Subcutaneous abdominal adipose tissue (tissue), 5 donors: ENCODE measurements at regions not wholly inside any gene's neighbourhood (a gene's known extent, or its start where the extent isn't known, plus 50 kb on each side); places are given as distances from the start of the nearest gene placed in this dataset.
"Not testable (repeated sequence)": the region's sequence is repeated elsewhere in the genome, so short reads cannot be mapped to it uniquely, and the experiment has no call there.

Source experiments
- H3K27ac ChIP-seq: one replicate; pipeline ENCODE4 v1.7.0; 2013; ENCODE audit warnings: low read depth, mild to moderate bottlenecking, inconsistent platforms, low read length, moderate library complexity
- H3K27me3 ChIP-seq, 5 donors: one replicate each; pipeline ENCODE4 v1.7.0; 2013; ENCODE audit warnings: low read length in 5 of 5, inconsistent platforms in 1 of 5; ENCODE audit not compliant: control insufficient read depth in 5 of 5, insufficient read depth in 4 of 5
- H3K36me3 ChIP-seq, 5 donors: one replicate each; pipeline ENCODE4 v1.7.0; 2013; ENCODE audit warnings: low read length in 5 of 5; ENCODE audit not compliant: control insufficient read depth in 5 of 5, insufficient read depth in 5 of 5
- H3K4me1 ChIP-seq, 5 donors: one replicate each; pipeline ENCODE4 v1.7.0; 2013; ENCODE audit warnings: low read length in 5 of 5, mild to moderate bottlenecking in 3 of 5, moderate library complexity in 1 of 5; ENCODE audit not compliant: control insufficient read depth in 5 of 5, insufficient read depth in 5 of 5
- H3K4me3 ChIP-seq, 5 donors: one replicate each; pipeline ENCODE4 v1.7.0; 2013; ENCODE audit warnings: low read length in 5 of 5, low read depth in 1 of 5
- H3K9ac ChIP-seq, 5 donors: one replicate each; pipeline ENCODE4 v1.7.0; 2013; ENCODE audit warnings: low read length in 5 of 5, mild to moderate bottlenecking in 4 of 5, moderate library complexity in 3 of 5
- H3K9me3 ChIP-seq, 5 donors: one replicate each; pipeline ENCODE4 v1.7.0; 2013; ENCODE audit warnings: low read length in 5 of 5; ENCODE audit not compliant: control insufficient read depth in 5 of 5
- donor health status: healthy.
- donor health status: healthy.
- donor health status: healthy.
- donor health status: healthy.
- donor health status: healthy.

DNA sequence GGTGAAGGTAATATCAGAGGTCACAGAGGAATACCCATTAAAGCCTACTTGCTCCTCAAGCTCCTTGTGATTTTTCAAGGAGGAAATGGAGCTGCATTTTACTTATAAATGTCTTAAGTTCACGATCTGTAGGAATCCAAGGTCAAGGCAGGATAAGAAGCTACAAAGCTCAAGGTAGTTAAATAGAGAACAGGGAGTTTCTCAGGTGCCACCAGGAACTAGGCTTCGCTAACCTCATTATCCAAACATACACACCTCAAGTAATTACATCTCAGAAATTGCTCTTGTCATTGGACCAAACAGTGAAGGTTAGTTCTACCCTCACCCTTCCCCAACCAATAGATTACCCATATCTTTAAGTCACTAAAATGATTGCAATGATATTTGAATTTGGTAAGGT is 317.4 kb upstream of the HNRNPA3 start:
- H3K4me1 ChIP-seq, result no peaks in the 10 kb centered on the region
- no peaks in the 10 kb centered on the region for H3K36me3 ChIP-seq
- H3K27ac ChIP-seq, result no peak overlapping the region
- H3K9me3 ChIP-seq, result no peaks in the 10 kb centered on the region
- no peak overlapping the region for H3K9ac ChIP-seq
- no peak overlapping the region for H3K4me3 ChIP-seq
- H3K27me3 ChIP-seq, result no peaks in the 10 kb centered on the region

- Histone ChIP-seq H3K36me3 (no peaks in the 10 kb centered on the region), H3K4me3 (no peak overlapping the region), H3K9ac (no peak overlapping the region), H3K9me3 (no peaks in the 10 kb centered on the region), H3K4me1 (no peaks in the 10 kb centered on the region), H3K27me3 (no peaks in the 10 kb centered on the region), H3K27ac (no peak overlapping the region)
Measured at GRCh38 chr2:176902454-176902853, 310.1 kb upstream of the HNRNPA3 start.

GRCh38 chr2:176904053-176904452 is 308.5 kb upstream of the HNRNPA3 start:
- not testable (repeated sequence) for H3K4me3 ChIP-seq, H3K9me3 ChIP-seq, H3K27ac ChIP-seq, H3K4me1 ChIP-seq, H3K36me3 ChIP-seq, H3K27me3 ChIP-seq, H3K9ac ChIP-seq

DNA sequence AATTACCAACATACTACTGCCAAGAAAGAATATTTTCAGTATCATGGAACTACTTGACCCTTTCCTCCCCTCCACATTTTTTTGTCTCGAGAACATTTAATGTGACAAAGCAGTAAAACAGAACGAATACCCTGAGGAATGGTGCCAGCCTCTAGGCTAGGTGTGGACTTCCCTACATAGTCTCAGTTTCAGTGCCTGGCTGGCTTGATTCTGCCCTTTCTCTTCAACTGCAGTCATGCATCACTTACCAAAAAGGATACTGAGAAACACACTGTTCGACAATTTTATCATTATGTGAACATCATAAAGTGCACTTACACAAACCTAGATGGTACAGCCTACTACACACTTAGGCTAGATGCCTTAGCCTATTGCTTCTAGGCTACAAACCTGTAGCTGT is 305.3 kb upstream of the HNRNPA3 start:
- Histone ChIP-seq H3K27ac (no peak overlapping the region), H3K4me3 (no peak overlapping the region), H3K9me3 (no peaks in the 10 kb centered on the region), H3K4me1 (no peaks in the 10 kb centered on the region), H3K27me3 (no peaks in the 10 kb centered on the region), H3K36me3 (no peaks in the 10 kb centered on the region), H3K9ac (no peak overlapping the region)

- H3K9me3 ChIP-seq, result no peaks in the 10 kb centered on the region
- H3K27ac ChIP-seq, result no peak overlapping the region
- no peaks in the 10 kb centered on the region for H3K27me3 ChIP-seq
- no peak overlapping the region for H3K4me3 ChIP-seq
- no peaks in the 10 kb centered on the region for H3K4me1 ChIP-seq
- no peak overlapping the region for H3K9ac ChIP-seq
- no peaks in the 10 kb centered on the region for H3K36me3 ChIP-seq
Measured at GRCh38 chr2:176910828-176911227, 301.8 kb upstream of the HNRNPA3 start.

DNA sequence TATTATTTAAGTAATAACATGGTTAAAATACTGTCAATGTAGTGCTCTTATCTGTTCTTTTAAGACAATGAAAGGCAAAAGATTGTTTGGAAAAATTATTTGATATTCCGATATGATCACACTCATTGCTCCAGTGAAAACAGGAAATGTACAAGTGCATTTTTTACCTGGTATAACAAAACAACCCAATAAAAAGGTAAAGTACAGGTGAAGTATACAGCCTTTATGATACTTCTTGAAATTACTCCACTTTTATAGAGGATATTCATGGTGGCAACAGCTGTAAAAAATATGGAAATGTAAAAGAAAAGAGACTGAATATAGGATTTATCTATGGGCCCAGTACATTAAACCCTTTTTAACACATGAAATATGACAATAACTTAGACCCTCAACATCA is 298.6 kb upstream of the HNRNPA3 start:
- Histone ChIP-seq H3K27ac (no peak overlapping the region), H3K27me3 (no peaks in the 10 kb centered on the region), H3K36me3 (no peaks in the 10 kb centered on the region), H3K4me1 (no peaks in the 10 kb centered on the region), H3K9me3 (no peaks in the 10 kb centered on the region), H3K9ac (no peak overlapping the region), H3K4me3 (no peak overlapping the region)

- Histone ChIP-seq H3K9ac (no peak overlapping the region), H3K27me3 (no peaks in the 10 kb centered on the region), H3K9me3 (no peaks in the 10 kb centered on the region), H3K27ac (no peak overlapping the region), H3K4me3 (no peak overlapping the region), H3K4me1 (no peaks in the 10 kb centered on the region), H3K36me3 (no peaks in the 10 kb centered on the region)
Measured at GRCh38 chr2:176914371-176914770, 298.2 kb upstream of the HNRNPA3 start.

- H3K4me1 ChIP-seq, H3K36me3 ChIP-seq: not testable (repeated sequence)
Measured at GRCh38 chr2:176922545-176922944, 290.0 kb upstream of the HNRNPA3 start.

DNA sequence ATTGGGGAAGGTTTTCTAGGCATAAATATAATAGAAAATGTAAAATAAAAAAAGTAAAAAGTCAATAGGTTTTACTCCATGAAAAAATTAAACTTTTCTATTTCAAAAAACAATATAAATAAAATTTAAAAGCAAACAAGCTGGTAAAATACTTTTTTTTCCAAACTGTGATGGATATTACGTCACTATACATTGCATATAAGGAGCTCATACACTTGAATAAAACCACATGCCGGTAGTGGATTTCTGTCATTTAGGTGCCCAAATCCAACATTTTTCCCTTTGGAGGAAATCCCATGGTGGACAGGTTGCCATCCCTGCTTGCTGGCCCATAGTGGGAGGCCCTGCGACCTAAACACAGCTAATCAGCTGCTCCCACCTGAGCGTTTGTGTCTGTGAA is 289.4 kb upstream of the HNRNPA3 start:
- H3K4me1 ChIP-seq, result peaks cover 0 to 4% (median 0%) of the 10 kb centered on the region in 5 donors
- no peaks in the 10 kb centered on the region for H3K36me3 ChIP-seq
- H3K9me3 ChIP-seq, result no peaks in the 10 kb centered on the region
- H3K27me3 ChIP-seq, result no peaks in the 10 kb centered on the region
- no peak overlapping the region for H3K27ac ChIP-seq
- no peak overlapping the region for H3K4me3 ChIP-seq
- no peak overlapping the region for H3K9ac ChIP-seq

More at GRCh38 chr2:176922545-176922944, 290.0 kb upstream of the HNRNPA3 start:
- H3K27ac ChIP-seq, H3K9me3 ChIP-seq, H3K9ac ChIP-seq, H3K27me3 ChIP-seq, H3K4me3 ChIP-seq: not testable (repeated sequence)

GRCh38 chr2:176924909-176925534 is 287.6 kb upstream of the HNRNPA3 start:
- Histone ChIP-seq H3K27me3 (no peaks in the 10 kb centered on the region), H3K4me1 (peaks cover 0 to 4% (median 0%) of the 10 kb centered on the region in 5 donors), H3K9me3 (peaks cover 0 to 4% (median 0%) of the 10 kb centered on the region in 5 donors), H3K9ac (no peak overlapping the region), H3K27ac (no peak overlapping the region), H3K4me3 (no peak overlapping the region), H3K36me3 (no peaks in the 10 kb centered on the region)

DNA sequence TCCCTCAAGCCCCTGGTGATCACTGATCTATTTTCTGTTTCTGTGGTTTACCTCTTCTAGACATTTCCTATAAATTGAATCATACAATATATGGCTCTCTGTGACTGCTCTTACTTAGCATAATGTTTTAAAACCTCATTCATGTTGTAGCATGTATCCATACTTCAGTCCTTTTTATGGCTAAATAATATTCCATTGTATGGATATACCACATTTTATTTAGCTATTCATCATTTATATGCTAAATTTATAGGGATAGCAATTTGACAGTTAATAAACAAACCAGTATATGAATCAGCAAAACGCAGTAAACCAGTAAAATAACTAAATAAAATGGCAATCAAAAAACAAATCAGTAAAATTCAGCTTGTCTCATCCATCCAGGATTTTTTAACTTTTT is 286.1 kb upstream of the HNRNPA3 start:
- H3K27me3 ChIP-seq, result no peaks in the 10 kb centered on the region
- no peaks in the 10 kb centered on the region for H3K36me3 ChIP-seq
- no peak overlapping the region for H3K27ac ChIP-seq
- peaks cover 0 to 4% (median 0%) of the 10 kb centered on the region in 5 donors for H3K4me1 ChIP-seq
- H3K4me3 ChIP-seq, result no peak overlapping the region
- H3K9me3 ChIP-seq, result peaks cover 0 to 4% (median 0%) of the 10 kb centered on the region in 5 donors
- H3K9ac ChIP-seq, result no peak overlapping the region
